GM18502 (cell line): ENCODE measurements at regions not wholly inside any gene's neighbourhood (a gene's known extent, or its start where the extent isn't known, plus 50 kb on each side); places are given as distances from the start of the nearest gene placed in this dataset.
A peak's percentile ranks its signal among the peaks of the same experiment; 100 is the strongest.

ENCODE experiments used
- ATAC-seq: cut with Tn5 transposase; IDR thresholded peaks from one replicate; pipeline ENCODE4 v1.9.1; 2021; ENCODE audit warnings: mild to moderate bottlenecking; ENCODE audit not compliant: unreplicated experiment, poor library complexity

- ATAC-seq, result no peak
These were observed 162.5 kb upstream of the AFF2 start for GRCh38 chrX:148337873-148338272.

- no peak for ATAC-seq
These were observed 145.5 kb upstream of the AFF2 start for GRCh38 chrX:148354916-148355315.

GRCh38 chrX:148361641-148362040 is 138.8 kb upstream of the AFF2 start:
- no peak for ATAC-seq

GRCh38 chrX:148363471-148364235 is 136.8 kb upstream of the AFF2 start:
- ATAC-seq, result no peak

GRCh38 chrX:148365233-148365632 is 135.2 kb upstream of the AFF2 start:
- ATAC-seq, result no peak

GRCh38 chrX:148371291-148371690 is 129.1 kb upstream of the AFF2 start:
- ATAC-seq, result no peak

- ATAC-seq, result no peak
These were observed 127.5 kb upstream of the AFF2 start for GRCh38 chrX:148372925-148373324.

- ATAC-seq, result no peak
These were observed 124.1 kb upstream of the AFF2 start for GRCh38 chrX:148376342-148376741.

GRCh38 chrX:148380107-148380506 is 120.3 kb upstream of the AFF2 start:
- peak; percentile 2 for ATAC-seq

- peak; percentile 95 for ATAC-seq
These were observed 119.5 kb upstream of the AFF2 start for GRCh38 chrX:148380650-148381561.

- peak; percentile 33 for ATAC-seq
These were observed 118.8 kb upstream of the AFF2 start for GRCh38 chrX:148381603-148382002.

- no peak for ATAC-seq
These were observed 117.4 kb upstream of the AFF2 start for GRCh38 chrX:148382983-148383382.

GRCh38 chrX:148385471-148385870 is 114.9 kb upstream of the AFF2 start:
- ATAC-seq, result no peak

- ATAC-seq, result no peak
These were observed 110.8 kb upstream of the AFF2 start for GRCh38 chrX:148389629-148390028.

- ATAC-seq, result no peak
These were observed 88.4 kb upstream of the AFF2 start for GRCh38 chrX:148412006-148412405.

GRCh38 chrX:148416142-148416541 is 84.3 kb upstream of the AFF2 start:
- no peak for ATAC-seq

- no peak for ATAC-seq
These were observed 83.5 kb upstream of the AFF2 start for GRCh38 chrX:148416931-148417330.

GRCh38 chrX:148417934-148418333 is 82.5 kb upstream of the AFF2 start:
- ATAC-seq, result peak; percentile 68

GRCh38 chrX:148422526-148422925 is 77.9 kb upstream of the AFF2 start:
- ATAC-seq, result no peak

GRCh38 chrX:148424570-148424969 is 75.8 kb upstream of the AFF2 start:
- ATAC-seq, result no peak

- ATAC-seq, result no peak
These were observed 74.0 kb upstream of the AFF2 start for GRCh38 chrX:148426467-148426866.
